ENCODE measurements at regions not wholly inside any gene's neighbourhood (a gene's known extent, or its start where the extent isn't known, plus 50 kb on each side); places are given as distances from the start of the nearest gene placed in this dataset.

- Histone ChIP-seq H4K20me1 (ENCODE audit: insufficient read depth, low read length) (no peaks in the 10 kb centered on the region), H3K4me1 (ENCODE audit: insufficient read depth, low read length) (peaks cover 50% of the 10 kb centered on the region), H3K36me3 (ENCODE audit: insufficient read depth, low read length) (no peaks in the 10 kb centered on the region), H3K4me3 (ENCODE audit: insufficient read depth, low read length) (no peak overlapping the region), H2AFZ (ENCODE audit: low read length) (no peak overlapping the region), H3K4me2 (ENCODE audit: insufficient read depth, low read length) (no peak overlapping the region), H3K27ac (ENCODE audit: low read depth, low read length) (no peak overlapping the region), H3K9me3 (ENCODE audit: low read depth, low read length) (no peaks in the 10 kb centered on the region), H3K79me2 (ENCODE audit: insufficient read depth, low read length) (no peaks in the 10 kb centered on the region), H3K27me3 (ENCODE audit: insufficient read depth, low read length) (no peaks in the 10 kb centered on the region)
- TF ChIP-seq CTCF (IDR thresholded peaks at IDR 0.05; ENCODE audit: extremely low read depth, low read depth, low read length), result no peak
- DNase-seq (ENCODE audit: insufficient read length, low spot score, missing footprints), result no peak
These were observed 49.9 kb upstream of the CDON start for GRCh38 chr11:126112547-126112946.

All from osteoblast (primary cell).